GM12875 (cell line): ENCODE measurements at regions not wholly inside any gene's neighbourhood (a gene's known extent, or its start where the extent isn't known, plus 50 kb on each side); places are given as distances from the start of the nearest gene placed in this dataset.

Experiments
- H3K4me3 ChIP-seq: one replicate; pipeline ENCODE4 v1.5.1; 2011; ENCODE audit warnings: low read depth, low read length, control low read depth
- CTCF ChIP-seq: IDR thresholded peaks from 2 replicates; pipeline ENCODE4 v1.5.1; 2011; ENCODE audit warnings: low read depth, mild to moderate bottlenecking, control low read depth, inconsistent platforms, low read length, moderate library complexity, borderline replicate concordance; ENCODE audit not compliant: insufficient read depth

GRCh38 chr13:107473253-107473652 is 742.1 kb downstream of the LIG4 start:
- no peak for TF ChIP-seq CTCF
- H3K4me3 ChIP-seq = no peak overlapping the region

GRCh38 chr13:107466326-107467099 is 748.8 kb downstream of the LIG4 start:
- no peak overlapping the region for H3K4me3 ChIP-seq
- TF ChIP-seq CTCF = no peak

GRCh38 chr13:107462501-107462900 is 752.8 kb downstream of the LIG4 start:
- no peak overlapping the region for H3K4me3 ChIP-seq
- TF ChIP-seq CTCF = no peak

- H3K4me3 ChIP-seq = no peak overlapping the region
- TF ChIP-seq CTCF = no peak
Observed at GRCh38 chr13:107461751-107462150, 753.6 kb downstream of the LIG4 start.

GRCh38 chr13:107459430-107459829 is 755.9 kb downstream of the LIG4 start:
- no peak for TF ChIP-seq CTCF
- no peak overlapping the region for H3K4me3 ChIP-seq

GRCh38 chr13:107458269-107458668 is 757.1 kb downstream of the LIG4 start:
- no peak overlapping the region for H3K4me3 ChIP-seq
- TF ChIP-seq CTCF = no peak

- no peak for TF ChIP-seq CTCF
- no peak overlapping the region for H3K4me3 ChIP-seq
Observed at GRCh38 chr13:107457686-107458085, 757.6 kb downstream of the LIG4 start.
